Common myeloid progenitor, CD34-positive (primary cell): ENCODE measurements at regions not wholly inside any gene's neighbourhood (a gene's known extent, or its start where the extent isn't known, plus 50 kb on each side); places are given as distances from the start of the nearest gene placed in this dataset.

ENCODE experiments used
- CTCF ChIA-PET: fragments of 350-600 bp; sonication (Branson Sonifier 250); formaldehyde crosslinking; loops from one replicate; lab custom pipeline; 2021; ENCODE audit warnings: antibody characterized with exemption; lab: Charles Lee
- POLR2A ChIA-PET: fragments of 350-600 bp; sonication (Branson Sonifier 250); formaldehyde crosslinking; loops from one replicate; lab custom pipeline; 2021; ENCODE audit warnings: antibody characterized with exemption; lab: Charles Lee
- DNase-seq, 3 donors: peaks; one replicate each; pipeline versions ENCODE4 v3.0.0 to v3.0.0-alpha.2; 2013
- H3K27ac ChIP-seq, 2 experiments: 1 replicate in 1 of 2; 2 replicates in 1 of 2; pipeline ENCODE4 v1.7.0; 2013; ENCODE audit warnings: inconsistent platforms in 2 of 2, low read length in 2 of 2, mild to moderate bottlenecking in 2 of 2, low read depth in 1 of 2, moderate library complexity in 1 of 2; ENCODE audit not compliant: severe bottlenecking in 2 of 2, insufficient read depth in 1 of 2, poor library complexity in 1 of 2
- H3K27me3 ChIP-seq, 5 experiments: replicated peaks in 2 of 5; 1 replicate in 3 of 5; 2 replicates in 2 of 5; pipeline versions ENCODE4 v1.6.1 to v1.7.0; 2013; ENCODE audit warnings: low read length in 4 of 5, mild to moderate bottlenecking in 2 of 5, moderate library complexity in 2 of 5, inconsistent platforms in 1 of 5; ENCODE audit not compliant: insufficient read depth in 5 of 5, control insufficient read depth in 4 of 5
- H3K36me3 ChIP-seq, 4 experiments: 1 replicate in 2 of 4; 2 replicates in 2 of 4; pipeline versions ENCODE4 v1.6.1 to v1.7.0; 2013; ENCODE audit warnings: low read length in 3 of 4, control low read depth in 1 of 4, mild to moderate bottlenecking in 1 of 4; ENCODE audit not compliant: control insufficient read depth in 4 of 4, insufficient read depth in 4 of 4
- H3K4me1 ChIP-seq, 4 experiments: 1 replicate in 3 of 4; 2 replicates in 1 of 4; pipeline versions ENCODE4 v1.6.1 to v1.7.1; 2013; ENCODE audit warnings: low read length in 3 of 4, mild to moderate bottlenecking in 3 of 4, control low read depth in 1 of 4, inconsistent platforms in 1 of 4, moderate library complexity in 1 of 4; ENCODE audit not compliant: control insufficient read depth in 4 of 4, insufficient read depth in 4 of 4; ENCODE audit errors: control extremely low read depth in 1 of 4
- H3K4me3 ChIP-seq, 7 experiments: 1 replicate in 4 of 7; 2 replicates in 3 of 7; pipeline versions ENCODE4 v1.5.1 to v1.7.0; 2013; ENCODE audit warnings: mild to moderate bottlenecking in 7 of 7, low read length in 6 of 7, moderate library complexity in 6 of 7, inconsistent platforms in 2 of 7, low read depth in 2 of 7, control low read depth in 1 of 7; ENCODE audit not compliant: insufficient read depth in 4 of 7, control insufficient read depth in 1 of 7; ENCODE audit errors: extremely low read depth in 1 of 7
- H3K9me3 ChIP-seq, 5 experiments: 1 replicate in 4 of 5; 2 replicates in 1 of 5; pipeline versions ENCODE4 v1.6.1 to v1.7.1; 2013; ENCODE audit warnings: low read length in 4 of 5, mild to moderate bottlenecking in 2 of 5, inconsistent platforms in 1 of 5, low read depth in 1 of 5, moderate library complexity in 1 of 5; ENCODE audit not compliant: control insufficient read depth in 4 of 5, insufficient read depth in 2 of 5; ENCODE audit errors: control extremely low read depth in 1 of 5
- WGBS: methylation state at CpG from one replicate; pipeline ENCODE4 v1.1.5; 2013; ENCODE audit not compliant: insufficient coverage; 5-methylcytosine and 5-hydroxymethylcytosine counted together

- ChIA-PET POLR2A (no interaction called here), CTCF (no interaction called here)
- Histone ChIP-seq H3K4me1 (peaks cover 2 to 17% (median 8%) of the 10 kb centered on the region in 4 experiments), H3K9me3 (no peaks in the 10 kb centered on the region), H3K27ac (no peak overlapping the region), H3K36me3 (no peaks in the 10 kb centered on the region), H3K4me3 (peak overlapping the region in 3 of 7 experiments; percentile 8 to 46 (median 28)), H3K27me3 (no peaks in the 10 kb centered on the region)
- DNase-seq = peak; percentile 63 to 95 (median 91)
- WGBS = 0% methylated on average over 4 of the region's 5 CpGs
Observed at GRCh38 chr6:74925683-74926082, 280.2 kb downstream of the COL12A1 start.

- DNase-seq = no peak
- Histone ChIP-seq H3K4me3 (no peak overlapping the region), H3K27ac (no peak overlapping the region), H3K4me1 (no peaks in the 10 kb centered on the region), H3K9me3 (peaks cover 0 to 1% (median 0%) of the 10 kb centered on the region in 5 experiments), H3K36me3 (no peaks in the 10 kb centered on the region), H3K27me3 (no peaks in the 10 kb centered on the region)
- ChIA-PET POLR2A (no interaction called here), CTCF (no interaction called here)
- WGBS = 100% methylated on average over 2 of the region's 3 CpGs
Observed at GRCh38 chr6:74914888-74915287, 291.0 kb downstream of the COL12A1 start.

GRCh38 chr6:74912234-74912633 lies 293.6 kb downstream of the COL12A1 start:
- H3K27me3 ChIP-seq = no peaks in the 10 kb centered on the region
- peaks cover 0 to 1% (median 0%) of the 10 kb centered on the region in 5 experiments for H3K9me3 ChIP-seq
- no peak for DNase-seq
- CTCF ChIA-PET = no interaction called here
- POLR2A ChIA-PET = no interaction called here
- H3K36me3 ChIP-seq = no peaks in the 10 kb centered on the region
- WGBS = 97% methylated on average over 3 of the region's 3 CpGs
- no peak overlapping the region for H3K4me3 ChIP-seq
- no peaks in the 10 kb centered on the region for H3K4me1 ChIP-seq
- H3K27ac ChIP-seq = no peak overlapping the region

GRCh38 chr6:74902846-74903245 lies 303.0 kb downstream of the COL12A1 start:
- H3K4me1 ChIP-seq = no peaks in the 10 kb centered on the region
- H3K27me3 ChIP-seq = no peaks in the 10 kb centered on the region
- H3K4me3 ChIP-seq = no peak overlapping the region
- CTCF ChIA-PET = no interaction called here
- no peak for DNase-seq
- no CpG with 5 or more reads among the region's 2 CpGs for WGBS
- H3K9me3 ChIP-seq = peaks cover 0 to 5% (median 2%) of the 10 kb centered on the region in 5 experiments
- H3K36me3 ChIP-seq = no peaks in the 10 kb centered on the region
- H3K27ac ChIP-seq = no peak overlapping the region
- POLR2A ChIA-PET = no interaction called here

- H3K27ac ChIP-seq = no peak overlapping the region
- ChIA-PET POLR2A (no interaction called here), CTCF (no interaction called here)
- no peaks in the 10 kb centered on the region for H3K36me3 ChIP-seq
- no peaks in the 10 kb centered on the region for H3K4me1 ChIP-seq
- H3K4me3 ChIP-seq = no peak overlapping the region
- DNase-seq = no peak
- H3K9me3 ChIP-seq = peaks cover 0 to 5% (median 2%) of the 10 kb centered on the region in 5 experiments
- no peaks in the 10 kb centered on the region for H3K27me3 ChIP-seq
- WGBS = no CpG with 5 or more reads among the region's 1 CpG
Observed at GRCh38 chr6:74902089-74902488, 303.8 kb downstream of the COL12A1 start.

- Histone ChIP-seq H3K9me3 (peaks cover 0 to 5% (median 2%) of the 10 kb centered on the region in 5 experiments), H3K4me3 (no peak overlapping the region), H3K27ac (no peak overlapping the region), H3K27me3 (no peaks in the 10 kb centered on the region), H3K36me3 (no peaks in the 10 kb centered on the region), H3K4me1 (no peaks in the 10 kb centered on the region)
- no peak for DNase-seq
- no CpG with 5 or more reads among the region's 3 CpGs for WGBS
- POLR2A ChIA-PET = no interaction called here
- CTCF ChIA-PET = no interaction called here
Observed at GRCh38 chr6:74901576-74901975, 304.3 kb downstream of the COL12A1 start.

GRCh38 chr6:74899416-74899815 lies 306.4 kb downstream of the COL12A1 start:
- peaks cover 0 to 5% (median 2%) of the 10 kb centered on the region in 5 experiments for H3K9me3 ChIP-seq
- DNase-seq = no peak
- no peaks in the 10 kb centered on the region for H3K27me3 ChIP-seq
- H3K4me1 ChIP-seq = no peaks in the 10 kb centered on the region
- no peak overlapping the region for H3K27ac ChIP-seq
- WGBS = 76% methylated on average over 3 of the region's 4 CpGs
- no peaks in the 10 kb centered on the region for H3K36me3 ChIP-seq
- ChIA-PET POLR2A (no interaction called here), CTCF (no interaction called here)
- no peak overlapping the region for H3K4me3 ChIP-seq
